IMR-90 (cell line): ENCODE measurements at regions not wholly inside any gene's neighbourhood (a gene's known extent, or its start where the extent isn't known, plus 50 kb on each side); places are given as distances from the start of the nearest gene placed in this dataset.

ENCODE experiments used
- ATAC-seq: fragments of 200-7000 bp; cut with Tn5 transposase; 2 replicates; pipeline ENCODE4 v1.9.1; 2020; ENCODE audit warnings: low read depth, mild to moderate bottlenecking, moderate library complexity
- BruUV-seq: library from RNA; stranded (reverse); fragments of 400-500 nt; replicated peaks from 2 replicates; lab custom pipeline; 2021; lab: Mats Ljungman, UMichigan
- CTCF ChIA-PET: fragments of 300-600 bp; formaldehyde crosslinking; extraction: SDS; loops from one replicate; lab custom pipeline; 2021; ENCODE audit warnings: antibody characterized with exemption; lab: Yijun Ruan, JAX
- POLR2A ChIA-PET: fragments of 300-600 bp; sonication (Branson Sonifier 250); formaldehyde crosslinking; loops from one replicate; lab custom pipeline; 2022; ENCODE audit warnings: antibody characterized with exemption; ENCODE audit not compliant: unreplicated experiment; lab: Charles Lee
- DNase-seq: peaks from one replicate; pipeline ENCODE4 v3.0.0; 2013
- H2AFZ ChIP-seq: replicated peaks from 2 replicates; pipeline ENCODE3; 2013; ENCODE audit warnings: low read length, mild to moderate bottlenecking; ENCODE audit not compliant: poor library complexity
- H2AK5ac ChIP-seq: 2 replicates; pipeline ENCODE4 v1.6.1; 2013; ENCODE audit warnings: low read depth, low read length, inconsistent platforms
- H2AK9ac ChIP-seq: replicated peaks from 2 replicates; pipeline ENCODE3; 2013; ENCODE audit warnings: mild to moderate bottlenecking, low read depth, low read length, moderate library complexity; ENCODE audit not compliant: poor library complexity
- H2BK120ac ChIP-seq: 2 replicates; pipeline ENCODE4 v1.6.1; 2013; ENCODE audit warnings: low read depth, low read length, inconsistent platforms
- H2BK15ac ChIP-seq: 3 replicates; pipeline ENCODE4 v1.6.1; 2013; ENCODE audit warnings: low read depth, low read length, inconsistent platforms
- H2BK20ac ChIP-seq: 2 replicates; pipeline ENCODE4 v1.6.1; 2013; ENCODE audit warnings: low read depth, mild to moderate bottlenecking, inconsistent platforms, low read length, moderate library complexity
- H2BK5ac ChIP-seq: 2 replicates; pipeline ENCODE4 v1.6.1; 2013; ENCODE audit warnings: mild to moderate bottlenecking, low read depth, low read length, inconsistent platforms; ENCODE audit not compliant: poor library complexity, severe bottlenecking
- H3K14ac ChIP-seq: replicated peaks from 2 replicates; pipeline ENCODE4 v1.6.1; 2013; ENCODE audit warnings: low read depth, low read length, inconsistent platforms
- H3K18ac ChIP-seq: 2 replicates; pipeline ENCODE4 v1.6.1; 2013; ENCODE audit warnings: low read depth, low read length, control low read depth
- H3K23ac ChIP-seq: 2 replicates; pipeline ENCODE4 v1.6.1; 2013; ENCODE audit warnings: low read depth, low read length, inconsistent platforms
- H3K27ac ChIP-seq: 2 replicates; pipeline ENCODE4 v1.5.1; 2013; ENCODE audit warnings: mild to moderate bottlenecking, control low read depth, low read length; ENCODE audit not compliant: insufficient read depth
- H3K27me3 ChIP-seq: 2 replicates; pipeline ENCODE4 v1.6.1; 2013; ENCODE audit warnings: low read length; ENCODE audit not compliant: control insufficient read depth, insufficient read depth
- H3K36me3 ChIP-seq: 2 replicates; pipeline ENCODE4 v1.6.1; 2013; ENCODE audit warnings: low read length, mixed read lengths; ENCODE audit not compliant: control insufficient read depth, insufficient read depth
- H3K4ac ChIP-seq: 2 replicates; pipeline ENCODE4 v1.6.1; 2013; ENCODE audit warnings: low read depth, low read length, inconsistent platforms
- H3K4me1 ChIP-seq: 2 replicates; pipeline ENCODE4 v1.6.1; 2013; ENCODE audit warnings: low read length, mixed read lengths; ENCODE audit not compliant: control insufficient read depth, insufficient read depth
- H3K4me2 ChIP-seq: 2 replicates; pipeline ENCODE4 v1.6.1; 2013; ENCODE audit warnings: low read depth, mild to moderate bottlenecking, control low read depth, low read length, moderate library complexity
- H3K4me3 ChIP-seq: 2 replicates; pipeline ENCODE4 v1.5.1; 2013; ENCODE audit warnings: low read depth, mild to moderate bottlenecking, control low read depth, low read length, moderate library complexity; ENCODE audit not compliant: insufficient read depth
- H3K56ac ChIP-seq: 2 replicates; pipeline ENCODE4 v1.6.1; 2013; ENCODE audit warnings: low read length, inconsistent platforms; ENCODE audit not compliant: insufficient read depth; ENCODE audit errors: extremely low read depth
- H3K79me1 ChIP-seq, 2 experiments: 2 replicates each; pipeline ENCODE4 v1.6.1; 2013; ENCODE audit warnings: low read length in 2 of 2, inconsistent platforms in 1 of 2, low read depth in 1 of 2
- H3K9ac ChIP-seq: 2 replicates; pipeline ENCODE4 v1.6.1; 2013; ENCODE audit warnings: low read depth, low read length, control low read depth
- H3K9me1 ChIP-seq: 2 replicates; pipeline ENCODE4 v1.6.1; 2013; ENCODE audit warnings: low read length, inconsistent platforms; ENCODE audit not compliant: insufficient read depth
- H3K9me3 ChIP-seq: 2 replicates; pipeline ENCODE4 v1.6.1; 2013; ENCODE audit warnings: low read length; ENCODE audit not compliant: control insufficient read depth, insufficient read depth
- H4K20me1 ChIP-seq: 2 replicates; pipeline ENCODE4 v1.6.1; 2013; ENCODE audit warnings: low read length, inconsistent platforms; ENCODE audit not compliant: insufficient read depth
- H4K5ac ChIP-seq: 2 replicates; pipeline ENCODE4 v1.6.1; 2013; ENCODE audit warnings: mild to moderate bottlenecking, low read depth, low read length, control low read depth
- H4K8ac ChIP-seq, 2 experiments: 2 replicates each; pipeline ENCODE4 v1.6.1; 2013; ENCODE audit warnings: low read depth in 2 of 2, low read length in 2 of 2, control low read depth in 1 of 2, inconsistent platforms in 1 of 2
- H4K91ac ChIP-seq: 2 replicates; pipeline ENCODE4 v1.6.1; 2013; ENCODE audit warnings: low read depth, low read length, inconsistent platforms; ENCODE audit not compliant: insufficient read depth
- FOS ChIP-seq: fragments of 150-350 bp; IDR thresholded peaks from 2 replicates; pipeline ENCODE4 v1.6.1; 2016; ENCODE audit warnings: low read depth, low read length
- NFE2L2 ChIP-seq: fragments of 150-350 bp; IDR thresholded peaks from 2 replicates; pipeline ENCODE4 v1.6.1; 2016; ENCODE audit warnings: low read depth, mild to moderate bottlenecking, low read length
- RAD21 ChIP-seq: IDR thresholded peaks from 2 replicates; pipeline ENCODE4 v1.6.1; 2012; ENCODE audit warnings: low read length, improper control_type of control experiment
- RFX5 ChIP-seq: IDR thresholded peaks from 2 replicates; pipeline ENCODE4 v1.8.0; 2012; ENCODE audit warnings: low read depth, mild to moderate bottlenecking, low read length, moderate library complexity
- WGBS, 2 experiments: methylation state at CpG; one replicate each; pipeline versions ENCODE4 v1.1.5 to v1.1.7; 2013; ENCODE audit warnings: missing lambda C conversion rate in 2 of 2; ENCODE audit not compliant: insufficient read length in 1 of 2; ENCODE audit errors: extremely low coverage in 2 of 2; 5-methylcytosine and 5-hydroxymethylcytosine counted together
- dilution Hi-C: fragments of 300-500 bp; cut with HindIII; formaldehyde crosslinking; loops from one replicate; pipeline ENCODE4 v1.14.3; 2018; ENCODE audit warnings: low sequenced_read_pairs; ENCODE audit not compliant: unreplicated experiment
- in situ Hi-C: fragments of 300-500 bp; cut with MboI; formaldehyde crosslinking; loops from 3 replicates; pipeline ENCODE4 v1.14.3; 2019; ENCODE audit warnings: low sequenced_read_pairs, inconsistent platforms, mixed read lengths
- intact Hi-C: fragments of 100-400 bp; cut with micrococcal nuclease; formaldehyde crosslinking; loops from 2 replicates; pipeline ENCODE4 v1.10.0; 2022

- Histone ChIP-seq H3K18ac (no peak overlapping the region), H4K5ac (no peak overlapping the region), H2AK9ac (no peak overlapping the region), H3K4ac (no peak overlapping the region), H4K8ac (no peak overlapping the region), H3K23ac (no peak overlapping the region), H3K9me1 (no peaks in the 10 kb centered on the region), H3K36me3 (no peaks in the 10 kb centered on the region), H3K79me1 (no peaks in the 10 kb centered on the region), H4K91ac (no peak overlapping the region), H3K4me2 (no peak overlapping the region), H4K20me1 (no peaks in the 10 kb centered on the region), H3K27ac (no peak overlapping the region), H3K14ac (no peak overlapping the region), H3K9me3 (no peaks in the 10 kb centered on the region), H2BK15ac (no peak overlapping the region), H3K4me1 (no peaks in the 10 kb centered on the region), H3K9ac (no peak overlapping the region), H2AK5ac (no peak overlapping the region), H2AFZ (no peak overlapping the region), H2BK120ac (no peak overlapping the region), H3K56ac (no peak overlapping the region), H3K27me3 (no peaks in the 10 kb centered on the region), H2BK20ac (no peak overlapping the region), H3K4me3 (no peak overlapping the region), H2BK5ac (no peak overlapping the region)
- intact Hi-C loops (no loop called here), dilution Hi-C loops (no loop called here), in situ Hi-C loops (no loop called here)
- DNase-seq (no peak), ATAC-seq (no peak)
- 100% methylated on average over 1 of the region's 2 CpGs; no CpG with 5 or more reads in 1 of the 2 experiments for WGBS, 2 experiments
- CTCF ChIA-PET: no interaction called here
- TF ChIP-seq NFE2L2: no peak
- TF ChIP-seq RFX5: no peak
- TF ChIP-seq RAD21: no peak
- TF ChIP-seq FOS: no peak
- POLR2A ChIA-PET: no interaction called here
- BruUV-seq: no TSS peak
Observed at GRCh38 chr13:70324519-70324918, 216.3 kb upstream of the KLHL1 start.
